ENCODE measurements at regions not wholly inside any gene's neighbourhood (a gene's known extent, or its start where the extent isn't known, plus 50 kb on each side); places are given as distances from the start of the nearest gene placed in this dataset.

DNA sequence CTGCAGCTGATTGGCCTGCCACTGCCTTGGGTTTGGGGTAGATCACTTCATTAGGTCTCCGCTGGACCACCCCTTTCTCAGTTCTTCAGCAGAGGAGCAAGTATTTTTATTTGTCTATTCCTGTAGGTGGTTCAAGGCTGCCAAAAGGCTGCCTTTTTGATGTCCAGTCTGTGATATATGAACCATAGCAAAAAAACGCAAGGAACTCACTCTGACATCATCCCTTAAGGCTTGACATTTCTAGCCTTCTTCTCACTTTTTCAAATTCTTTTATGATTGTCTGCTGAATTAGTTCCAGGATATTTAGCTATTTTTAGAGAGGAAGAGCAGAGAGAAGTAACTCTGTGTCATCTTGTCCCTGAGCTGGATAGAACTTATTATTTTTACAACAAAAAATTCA lies 269.2 kb downstream of the BAMBI start:
- DNase-seq, result no peak
- TF ChIP-seq, protein P1, sequence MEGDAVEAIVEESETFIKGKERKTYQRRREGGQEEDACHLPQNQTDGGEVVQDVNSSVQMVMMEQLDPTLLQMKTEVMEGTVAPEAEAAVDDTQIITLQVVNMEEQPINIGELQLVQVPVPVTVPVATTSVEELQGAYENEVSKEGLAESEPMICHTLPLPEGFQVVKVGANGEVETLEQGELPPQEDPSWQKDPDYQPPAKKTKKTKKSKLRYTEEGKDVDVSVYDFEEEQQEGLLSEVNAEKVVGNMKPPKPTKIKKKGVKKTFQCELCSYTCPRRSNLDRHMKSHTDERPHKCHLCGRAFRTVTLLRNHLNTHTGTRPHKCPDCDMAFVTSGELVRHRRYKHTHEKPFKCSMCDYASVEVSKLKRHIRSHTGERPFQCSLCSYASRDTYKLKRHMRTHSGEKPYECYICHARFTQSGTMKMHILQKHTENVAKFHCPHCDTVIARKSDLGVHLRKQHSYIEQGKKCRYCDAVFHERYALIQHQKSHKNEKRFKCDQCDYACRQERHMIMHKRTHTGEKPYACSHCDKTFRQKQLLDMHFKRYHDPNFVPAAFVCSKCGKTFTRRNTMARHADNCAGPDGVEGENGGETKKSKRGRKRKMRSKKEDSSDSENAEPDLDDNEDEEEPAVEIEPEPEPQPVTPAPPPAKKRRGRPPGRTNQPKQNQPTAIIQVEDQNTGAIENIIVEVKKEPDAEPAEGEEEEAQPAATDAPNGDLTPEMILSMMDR (IDR thresholded peaks at IDR 0.05), result no peak
- no peak for TF ChIP-seq POLR2A (IDR thresholded peaks at IDR 0.05)
- 52 to 68% methylated on average over 2 of the region's 2 CpGs for WGBS, 2 donors
- peaks cover 0 to 14% (median 0%) of the 10 kb centered on the region in 4 donors for H3K27me3 ChIP-seq
- intact Hi-C loops (cut with DNase I), result no loop called here
- peaks cover 0 to 11% (median 0%) of the 10 kb centered on the region in 3 donors for H3K4me1 ChIP-seq
- no peaks in the 10 kb centered on the region for H3K36me3 ChIP-seq
- H3K4me3 ChIP-seq, result no peak overlapping the region
- H3K9me3 ChIP-seq, result no peaks in the 10 kb centered on the region
- no peak overlapping the region for H3K27ac ChIP-seq

DNA sequence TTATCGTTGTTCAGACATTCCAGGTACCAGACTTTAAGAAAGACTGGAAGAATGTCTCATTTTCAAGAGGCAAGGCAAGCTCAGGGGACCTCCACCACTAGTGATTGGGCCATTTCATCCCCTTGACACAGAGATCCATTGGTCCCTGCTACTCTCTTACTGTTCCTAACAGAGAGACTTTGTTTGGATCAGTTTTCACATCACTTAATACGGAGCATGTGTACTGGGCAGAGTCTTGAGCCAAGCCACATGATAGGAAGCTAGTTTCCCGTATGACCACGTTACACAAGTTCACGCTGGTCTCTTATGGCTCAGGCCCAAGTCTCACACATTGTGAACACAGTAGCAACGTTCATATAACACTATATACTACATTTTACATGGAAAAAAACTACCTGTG lies 269.9 kb downstream of the BAMBI start:
- WGBS, 2 donors, result 27 to 32% methylated on average over 6 of the region's 6 CpGs
- Histone ChIP-seq H3K4me1 (peaks cover 0 to 11% (median 0%) of the 10 kb centered on the region in 3 donors), H3K27me3 (peaks cover 0 to 20% (median 0%) of the 10 kb centered on the region in 4 donors), H3K9me3 (no peaks in the 10 kb centered on the region), H3K4me3 (no peak overlapping the region), H3K27ac (no peak overlapping the region), H3K36me3 (no peaks in the 10 kb centered on the region)
- no peak for TF ChIP-seq POLR2A (IDR thresholded peaks at IDR 0.05)
- TF ChIP-seq, protein P1 (IDR thresholded peaks at IDR 0.05), result no peak
- no peak for DNase-seq
- intact Hi-C loops (cut with DNase I), result no loop called here

DNA sequence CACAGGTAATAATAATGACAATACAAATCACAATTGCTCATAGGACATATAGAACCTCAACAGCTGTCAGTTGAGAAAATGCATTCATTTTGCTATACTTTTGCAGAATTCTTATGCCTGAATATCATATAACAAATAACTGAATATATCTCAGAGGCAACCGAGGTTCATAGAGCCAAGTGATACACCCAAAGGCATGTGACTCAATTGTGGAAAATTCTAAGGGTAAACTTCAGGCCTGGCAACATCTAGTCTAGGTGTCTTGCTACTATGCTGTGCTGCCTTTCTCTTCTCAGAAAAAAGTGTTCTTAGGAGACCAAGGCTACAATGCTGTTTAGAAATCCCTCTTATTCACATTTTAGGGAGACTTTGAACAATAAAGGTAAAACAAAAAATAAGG lies 270.7 kb downstream of the BAMBI start:
- intact Hi-C loops (cut with DNase I), result no loop called here
- no peak for TF ChIP-seq POLR2A (IDR thresholded peaks at IDR 0.05)
- TF ChIP-seq, protein P1 (IDR thresholded peaks at IDR 0.05), result no peak
- Histone ChIP-seq H3K4me1 (peaks cover 0 to 11% (median 0%) of the 10 kb centered on the region in 3 donors), H3K36me3 (no peaks in the 10 kb centered on the region), H3K4me3 (no peak overlapping the region), H3K27me3 (peaks cover 0 to 21% (median 0%) of the 10 kb centered on the region in 4 donors), H3K9me3 (no peaks in the 10 kb centered on the region), H3K27ac (no peak overlapping the region)
- WGBS, 2 donors, result 42 to 47% methylated on average over 1 of the region's 1 CpG
- no peak for DNase-seq

DNA sequence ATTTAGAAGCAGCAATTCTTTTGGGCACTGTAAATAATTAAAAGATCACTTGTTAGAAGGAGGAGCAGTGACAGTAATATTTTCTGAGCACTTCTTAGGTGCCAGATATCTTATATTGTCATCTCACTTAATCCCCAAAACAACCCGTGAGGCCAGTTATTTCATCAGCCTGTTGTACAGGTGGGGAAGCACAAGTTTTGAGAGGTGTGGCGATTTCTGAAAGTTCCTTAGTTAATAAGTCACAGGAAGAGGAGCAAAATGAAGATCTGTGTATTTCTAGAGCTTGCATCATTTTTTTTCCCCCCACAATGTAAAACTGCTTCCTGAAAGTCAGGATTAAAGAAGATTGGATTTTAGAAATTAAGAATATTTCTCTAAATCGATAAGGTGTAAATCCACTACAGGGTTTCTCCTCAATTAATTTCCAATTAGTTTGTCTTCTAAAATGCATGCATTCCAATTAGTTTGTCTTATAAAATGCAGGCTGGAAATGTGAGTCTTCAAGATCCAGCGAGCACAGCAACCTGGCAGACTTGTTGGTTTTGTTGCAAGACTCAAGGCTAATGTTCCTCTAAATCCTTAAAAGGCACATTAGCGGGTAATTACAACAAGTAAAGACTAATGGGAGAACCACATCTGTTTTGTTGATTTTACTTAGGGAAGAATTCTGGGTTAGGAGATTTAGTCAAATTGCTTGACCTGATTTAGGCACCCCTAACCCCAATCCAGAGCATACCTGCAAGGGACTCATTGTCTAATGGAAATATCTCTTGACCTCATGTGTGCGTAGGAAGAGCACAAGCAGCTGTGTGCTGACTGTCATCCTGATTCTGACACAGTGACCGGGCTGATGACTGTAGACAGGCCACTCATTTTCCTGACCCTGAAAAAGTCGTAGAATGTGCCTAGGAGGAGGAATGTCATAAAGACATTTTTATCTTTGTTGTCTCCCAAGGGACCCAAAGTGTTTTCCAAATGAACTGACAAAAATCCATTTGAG lies 272.0 kb downstream of the BAMBI start:
- 77% methylated on average over 8 of the region's 8 CpGs for WGBS, 2 donors
- H3K4me3 ChIP-seq, result no peak overlapping the region
- H3K9me3 ChIP-seq, result no peaks in the 10 kb centered on the region
- TF ChIP-seq, protein P1 (IDR thresholded peaks at IDR 0.05), result no peak
- H3K36me3 ChIP-seq, result no peaks in the 10 kb centered on the region
- H3K27me3 ChIP-seq, result peaks cover 0 to 27% (median 0%) of the 10 kb centered on the region in 4 donors
- peaks cover 0 to 11% (median 0%) of the 10 kb centered on the region in 3 donors for H3K4me1 ChIP-seq
- intact Hi-C loops (cut with DNase I), result no loop called here
- H3K27ac ChIP-seq, result no peak overlapping the region
- no peak for DNase-seq

DNA sequence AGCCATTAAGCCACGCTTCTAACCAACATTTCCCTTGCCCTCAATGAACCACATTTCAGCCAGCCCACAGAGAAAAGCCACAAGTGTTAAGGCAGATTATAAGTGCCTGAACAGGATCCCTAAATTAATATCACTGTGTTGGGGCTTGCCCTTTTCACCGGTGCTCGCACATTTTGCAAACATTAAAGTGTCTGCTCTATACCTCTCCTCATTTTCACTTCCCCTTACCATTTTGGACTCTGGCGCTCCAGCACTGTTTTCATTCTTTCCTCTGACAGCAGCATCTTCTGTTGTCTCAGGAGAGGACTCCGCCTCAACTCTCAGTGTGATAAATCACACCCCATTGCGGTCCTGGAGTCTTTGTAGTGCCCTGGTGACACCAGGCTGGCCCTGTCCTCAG lies 274.2 kb downstream of the BAMBI start:
- H3K4me3 ChIP-seq, result no peak overlapping the region
- H3K9me3 ChIP-seq, result no peaks in the 10 kb centered on the region
- no peak for DNase-seq
- intact Hi-C loops (cut with DNase I), result no loop called here
- 52 to 64% methylated on average over 6 of the region's 6 CpGs for WGBS, 2 donors
- TF ChIP-seq, protein P1 (IDR thresholded peaks at IDR 0.05), result no peak
- TF ChIP-seq POLR2A (IDR thresholded peaks at IDR 0.05), result no peak
- no peak overlapping the region for H3K27ac ChIP-seq
- H3K36me3 ChIP-seq, result no peaks in the 10 kb centered on the region
- H3K27me3 ChIP-seq, result peaks cover 0 to 27% (median 0%) of the 10 kb centered on the region in 4 donors
- H3K4me1 ChIP-seq, result peaks cover 0 to 11% (median 0%) of the 10 kb centered on the region in 3 donors

Data from esophagus squamous epithelium (tissue), 5 donors.